Adipocyte (in vitro differentiated cells): ENCODE measurements at regions not wholly inside any gene's neighbourhood (a gene's known extent, or its start where the extent isn't known, plus 50 kb on each side); places are given as distances from the start of the nearest gene placed in this dataset.

ENCODE experiments used
- DNase-seq: peaks from one replicate; pipeline ENCODE4 v3.0.0-alpha.2; 2015; ENCODE audit warnings: low read depth
- H3K27me3 ChIP-seq: replicated peaks from 2 replicates; pipeline ENCODE4 v1.7.0; 2013; ENCODE audit warnings: mild to moderate bottlenecking, low read length, moderate library complexity; ENCODE audit not compliant: control insufficient read depth, insufficient read depth
- H3K36me3 ChIP-seq: 2 replicates; pipeline ENCODE4 v1.7.0; 2013; ENCODE audit warnings: low read length, mild to moderate bottlenecking, moderate library complexity; ENCODE audit not compliant: control insufficient read depth, insufficient read depth, severe bottlenecking
- H3K4me1 ChIP-seq: 2 replicates; pipeline ENCODE4 v1.7.0; 2013; ENCODE audit warnings: mild to moderate bottlenecking, low read length, moderate library complexity; ENCODE audit not compliant: control insufficient read depth, insufficient read depth
- H3K4me3 ChIP-seq: 2 replicates; pipeline ENCODE4 v1.7.0; 2013; ENCODE audit warnings: mild to moderate bottlenecking, low read length, moderate library complexity
- H3K9ac ChIP-seq: 2 replicates; pipeline ENCODE4 v1.7.0; 2013; ENCODE audit warnings: mild to moderate bottlenecking, low read length, moderate library complexity
- H3K9me3 ChIP-seq: 2 replicates; pipeline ENCODE4 v1.7.0; 2013; ENCODE audit warnings: mild to moderate bottlenecking, low read length, moderate library complexity; ENCODE audit not compliant: control insufficient read depth

DNA sequence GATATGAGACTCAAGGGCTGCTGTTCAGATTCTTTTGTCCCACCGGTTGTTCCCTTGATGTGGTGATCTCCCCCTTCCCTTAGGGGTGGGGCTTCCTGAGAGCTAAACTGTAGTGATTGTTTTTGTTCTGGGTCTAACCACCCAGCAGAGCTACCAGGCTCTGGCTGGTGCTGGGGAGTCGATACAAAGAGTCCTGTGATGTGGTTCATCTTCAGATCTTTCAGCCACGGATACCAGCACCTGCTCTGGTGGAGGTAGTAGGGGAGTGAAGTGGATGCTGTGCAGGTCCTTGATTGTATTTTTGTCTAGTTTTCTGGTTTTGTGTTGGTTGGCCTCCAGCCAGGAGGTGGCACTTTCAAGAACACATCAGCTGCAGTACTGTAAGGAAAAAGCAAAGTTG is 801.6 kb downstream of the EPHA7 start:
- Histone ChIP-seq H3K4me3 (no peak overlapping the region), H3K27me3 (no peaks in the 10 kb centered on the region), H3K9me3 (peaks cover 5% of the 10 kb centered on the region), H3K9ac (no peak overlapping the region), H3K4me1 (no peaks in the 10 kb centered on the region), H3K36me3 (no peaks in the 10 kb centered on the region)
- no peak for DNase-seq

DNA sequence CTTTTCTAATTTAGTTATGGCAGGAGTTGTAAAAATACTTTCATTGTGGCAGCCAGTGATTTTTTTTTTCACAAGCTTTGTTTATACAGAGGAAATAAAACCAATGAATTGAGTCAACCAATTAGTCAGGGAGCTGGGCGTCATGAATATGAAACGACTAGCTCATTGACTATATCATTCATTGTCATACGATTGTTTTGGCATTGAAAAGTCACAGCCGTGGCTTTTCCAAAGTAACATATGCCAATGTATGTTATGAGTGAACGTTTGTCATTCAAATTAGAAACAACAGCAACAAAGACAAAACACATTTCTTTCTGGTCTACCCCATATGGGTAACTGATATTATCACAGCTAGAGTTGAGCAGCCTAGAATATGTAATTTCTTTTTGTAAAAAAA is 810.6 kb downstream of the EPHA7 start:
- Histone ChIP-seq H3K4me1 (no peaks in the 10 kb centered on the region), H3K9me3 (peaks cover 4% of the 10 kb centered on the region), H3K9ac (no peak overlapping the region), H3K27me3 (no peaks in the 10 kb centered on the region), H3K4me3 (no peak overlapping the region), H3K36me3 (no peaks in the 10 kb centered on the region)
- DNase-seq = no peak

DNA sequence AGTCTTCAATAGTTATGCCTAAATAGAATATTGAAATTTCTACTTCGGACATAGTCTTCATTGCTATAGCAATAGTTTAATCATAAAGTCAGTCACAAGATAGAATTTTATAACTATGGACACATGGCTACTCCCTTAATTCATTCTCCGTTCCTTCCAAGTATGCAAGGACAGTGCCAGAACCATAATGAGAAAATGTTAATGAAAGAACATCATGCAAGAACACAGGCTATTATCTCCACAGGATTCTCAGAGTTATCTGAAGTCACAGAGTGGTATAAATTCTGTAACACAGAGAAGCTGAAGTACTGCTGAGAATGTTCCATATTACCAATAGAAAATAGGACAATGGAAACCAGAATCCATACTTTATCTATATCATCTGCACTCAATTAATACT is 826.2 kb downstream of the EPHA7 start:
- no peak for DNase-seq
- Histone ChIP-seq H3K36me3 (no peaks in the 10 kb centered on the region), H3K4me1 (no peaks in the 10 kb centered on the region), H3K4me3 (no peak overlapping the region), H3K9ac (no peak overlapping the region), H3K27me3 (no peaks in the 10 kb centered on the region), H3K9me3 (no peaks in the 10 kb centered on the region)

- Histone ChIP-seq H3K4me1 (no peaks in the 10 kb centered on the region), H3K9me3 (no peaks in the 10 kb centered on the region), H3K4me3 (no peak overlapping the region), H3K9ac (no peak overlapping the region), H3K27me3 (no peaks in the 10 kb centered on the region), H3K36me3 (no peaks in the 10 kb centered on the region)
- no peak for DNase-seq
Observed at GRCh38 chr6:92589996-92590395, 829.4 kb downstream of the EPHA7 start.

- no peaks in the 10 kb centered on the region for H3K36me3 ChIP-seq
- no peaks in the 10 kb centered on the region for H3K4me1 ChIP-seq
- DNase-seq = no peak
- no peak overlapping the region for H3K4me3 ChIP-seq
- H3K27me3 ChIP-seq = no peaks in the 10 kb centered on the region
- no peak overlapping the region for H3K9ac ChIP-seq
- no peaks in the 10 kb centered on the region for H3K9me3 ChIP-seq
Observed at GRCh38 chr6:92588148-92588547, 831.2 kb downstream of the EPHA7 start.

DNA sequence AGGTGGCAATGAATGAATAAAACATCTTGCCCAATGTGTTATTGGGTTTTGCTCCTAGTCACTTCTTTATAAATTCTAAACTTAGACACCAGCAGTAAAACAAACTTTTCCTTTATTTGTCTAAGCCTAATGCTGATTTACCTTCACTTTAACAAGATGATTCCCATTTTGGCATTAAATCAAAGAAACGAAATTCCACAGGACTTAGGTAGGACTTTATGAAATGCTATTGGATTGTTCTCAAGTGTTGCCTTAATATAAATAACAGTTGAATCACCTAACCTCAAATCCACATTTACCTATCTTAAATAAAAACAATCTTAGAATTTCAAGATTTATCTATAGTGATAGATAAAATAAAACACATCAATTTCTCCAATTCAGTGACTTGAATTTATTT is 831.8 kb downstream of the EPHA7 start:
- no peak for DNase-seq
- no peaks in the 10 kb centered on the region for H3K27me3 ChIP-seq
- H3K36me3 ChIP-seq = no peaks in the 10 kb centered on the region
- no peaks in the 10 kb centered on the region for H3K4me1 ChIP-seq
- no peak overlapping the region for H3K9ac ChIP-seq
- no peak overlapping the region for H3K4me3 ChIP-seq
- no peaks in the 10 kb centered on the region for H3K9me3 ChIP-seq

GRCh38 chr6:92586236-92586977 is 833.0 kb downstream of the EPHA7 start:
- H3K36me3 ChIP-seq = no peaks in the 10 kb centered on the region
- no peak overlapping the region for H3K9ac ChIP-seq
- DNase-seq = no peak
- no peaks in the 10 kb centered on the region for H3K4me1 ChIP-seq
- H3K4me3 ChIP-seq = no peak overlapping the region
- H3K9me3 ChIP-seq = no peaks in the 10 kb centered on the region
- H3K27me3 ChIP-seq = no peaks in the 10 kb centered on the region

DNA sequence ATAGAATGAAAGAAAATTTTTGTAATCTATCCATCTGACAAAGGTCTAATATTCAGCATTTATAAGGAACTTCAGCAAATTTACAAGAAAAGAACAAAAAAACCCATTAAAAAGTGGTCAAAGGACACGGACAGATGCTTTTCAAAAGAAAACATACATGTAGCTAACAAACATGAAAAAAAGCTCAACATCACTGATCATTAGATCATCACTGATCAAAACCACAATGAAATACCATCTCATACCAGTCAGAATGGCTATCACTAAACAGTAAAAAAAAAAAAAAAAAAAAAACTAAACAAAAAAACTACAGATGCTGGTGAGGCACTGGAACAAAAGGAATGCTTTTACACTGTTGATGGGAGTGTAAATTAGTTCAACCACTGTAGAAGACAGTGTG is 837.1 kb downstream of the EPHA7 start:
- no peak for DNase-seq
- Histone ChIP-seq H3K27me3 (no peaks in the 10 kb centered on the region), H3K9me3 (peaks cover 8% of the 10 kb centered on the region), H3K36me3 (no peaks in the 10 kb centered on the region), H3K9ac (no peak overlapping the region), H3K4me1 (no peaks in the 10 kb centered on the region), H3K4me3 (no peak overlapping the region)

- H3K4me3 ChIP-seq = no peak overlapping the region
- no peaks in the 10 kb centered on the region for H3K36me3 ChIP-seq
- H3K9ac ChIP-seq = no peak overlapping the region
- H3K4me1 ChIP-seq = no peaks in the 10 kb centered on the region
- peaks cover 8% of the 10 kb centered on the region for H3K9me3 ChIP-seq
- DNase-seq = no peak
- H3K27me3 ChIP-seq = no peaks in the 10 kb centered on the region
Observed at GRCh38 chr6:92577077-92577719, 842.2 kb downstream of the EPHA7 start.

DNA sequence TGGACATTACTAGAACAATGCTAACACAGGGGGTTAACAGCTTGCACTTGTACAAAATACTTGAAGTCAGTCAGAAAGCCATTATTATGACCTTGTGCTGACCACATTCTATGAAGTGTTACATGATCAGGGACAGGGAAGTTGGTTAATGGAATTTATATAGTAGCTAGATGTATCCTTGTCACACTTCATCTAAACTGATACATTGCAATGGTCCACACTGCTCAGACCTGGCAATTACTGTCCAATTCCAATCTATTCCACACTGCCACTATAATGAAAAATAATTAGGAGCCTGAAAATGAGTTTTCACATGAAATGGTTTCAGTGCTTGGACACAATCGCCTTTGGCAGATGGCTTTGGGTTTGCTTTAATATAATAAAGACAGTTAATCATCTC is 850.8 kb downstream of the EPHA7 start:
- Histone ChIP-seq H3K4me3 (no peak overlapping the region), H3K9ac (no peak overlapping the region), H3K9me3 (no peaks in the 10 kb centered on the region), H3K4me1 (no peaks in the 10 kb centered on the region), H3K27me3 (no peaks in the 10 kb centered on the region), H3K36me3 (no peaks in the 10 kb centered on the region)
- no peak for DNase-seq

DNA sequence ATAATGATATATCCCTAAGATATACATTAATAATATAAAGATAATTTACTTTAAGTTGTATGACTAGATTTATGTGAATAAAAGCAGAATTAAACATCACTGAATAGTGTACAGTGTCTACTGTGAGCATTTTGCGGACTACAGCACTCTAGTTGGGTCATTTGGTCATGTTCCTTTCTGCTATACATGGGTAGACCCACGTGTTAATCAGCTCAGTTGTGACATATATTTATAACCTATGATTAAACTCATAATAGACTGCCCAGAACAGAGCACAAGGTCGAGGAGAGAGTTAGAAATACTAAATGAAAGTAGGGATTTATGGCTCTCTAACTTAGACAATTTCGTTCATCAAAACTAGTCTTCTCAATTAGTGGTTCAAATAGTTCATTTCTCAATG is 852.7 kb downstream of the EPHA7 start:
- Histone ChIP-seq H3K27me3 (no peaks in the 10 kb centered on the region), H3K36me3 (no peaks in the 10 kb centered on the region), H3K9me3 (no peaks in the 10 kb centered on the region), H3K4me1 (no peaks in the 10 kb centered on the region), H3K9ac (no peak overlapping the region), H3K4me3 (no peak overlapping the region)
- no peak for DNase-seq

DNA sequence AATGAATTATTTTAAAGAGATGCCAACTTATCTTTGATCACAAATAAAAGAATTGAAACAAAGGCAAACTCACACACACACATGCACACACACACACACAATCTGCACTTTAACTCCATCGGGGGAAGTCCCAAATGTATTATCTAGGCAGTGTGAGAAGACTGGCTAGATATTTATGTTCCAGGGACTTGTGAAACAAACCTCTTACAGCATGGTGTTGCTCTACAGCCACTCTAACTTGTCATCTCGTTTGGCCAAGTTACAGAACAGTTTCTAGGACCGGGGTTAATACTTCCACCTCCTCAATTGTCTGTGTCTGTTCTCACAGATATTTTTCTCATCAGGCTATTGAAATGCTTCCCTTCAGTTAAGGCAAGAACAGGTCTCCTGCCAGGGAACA is 855.0 kb downstream of the EPHA7 start:
- Histone ChIP-seq H3K4me3 (no peak overlapping the region), H3K4me1 (no peaks in the 10 kb centered on the region), H3K27me3 (no peaks in the 10 kb centered on the region), H3K9ac (no peak overlapping the region), H3K9me3 (no peaks in the 10 kb centered on the region), H3K36me3 (no peaks in the 10 kb centered on the region)
- no peak for DNase-seq
